ENCODE measurements at regions not wholly inside any gene's neighbourhood (a gene's known extent, or its start where the extent isn't known, plus 50 kb on each side); places are given as distances from the start of the nearest gene placed in this dataset.

- TF ChIP-seq CTCF (IDR thresholded peaks at IDR 0.05 in 2 of 3, conservative IDR thresholded peaks at IDR 0.05 in 1 of 3; ENCODE audit: insufficient read depth in 2 of 3, low read depth in 1 of 3, low read length in 3 of 3) (no peak), HDGF (IDR thresholded peaks at IDR 0.05) (no peak), SMC3 (conservative IDR thresholded peaks at IDR 0.05; ENCODE audit: insufficient read depth, low read depth, low read length) (no peak), SRSF7 (optimal IDR thresholded peaks at IDR 0.05; ENCODE audit: low read depth, low read length) (no peak), SIX5 (IDR thresholded peaks at IDR 0.05; ENCODE audit: borderline replicate concordance in 1 of 2, insufficient read depth in 1 of 2, low read depth in 1 of 2, low read length in 2 of 2) (no peak), SREBF2 (CRISPR knock-in tag; IDR thresholded peaks at IDR 0.05) (no peak), KHSRP (IDR thresholded peaks at IDR 0.05) (no peak), RBM34 (IDR thresholded peaks at IDR 0.05; ENCODE audit: borderline replicate concordance, insufficient read depth, low read length) (no peak)
These were observed 591.3 kb downstream of the HACE1 start for GRCh38 chr6:104268389-104268788.
